ENCODE measurements at regions not wholly inside any gene's neighbourhood (a gene's known extent, or its start where the extent isn't known, plus 50 kb on each side); places are given as distances from the start of the nearest gene placed in this dataset.

- in situ Hi-C loops (cut with HindIII; ENCODE audit: low sequenced_read_pairs): no loop called here
- DNase-seq (ENCODE audit: low read depth): no peak
- TF ChIP-seq, protein P1, sequence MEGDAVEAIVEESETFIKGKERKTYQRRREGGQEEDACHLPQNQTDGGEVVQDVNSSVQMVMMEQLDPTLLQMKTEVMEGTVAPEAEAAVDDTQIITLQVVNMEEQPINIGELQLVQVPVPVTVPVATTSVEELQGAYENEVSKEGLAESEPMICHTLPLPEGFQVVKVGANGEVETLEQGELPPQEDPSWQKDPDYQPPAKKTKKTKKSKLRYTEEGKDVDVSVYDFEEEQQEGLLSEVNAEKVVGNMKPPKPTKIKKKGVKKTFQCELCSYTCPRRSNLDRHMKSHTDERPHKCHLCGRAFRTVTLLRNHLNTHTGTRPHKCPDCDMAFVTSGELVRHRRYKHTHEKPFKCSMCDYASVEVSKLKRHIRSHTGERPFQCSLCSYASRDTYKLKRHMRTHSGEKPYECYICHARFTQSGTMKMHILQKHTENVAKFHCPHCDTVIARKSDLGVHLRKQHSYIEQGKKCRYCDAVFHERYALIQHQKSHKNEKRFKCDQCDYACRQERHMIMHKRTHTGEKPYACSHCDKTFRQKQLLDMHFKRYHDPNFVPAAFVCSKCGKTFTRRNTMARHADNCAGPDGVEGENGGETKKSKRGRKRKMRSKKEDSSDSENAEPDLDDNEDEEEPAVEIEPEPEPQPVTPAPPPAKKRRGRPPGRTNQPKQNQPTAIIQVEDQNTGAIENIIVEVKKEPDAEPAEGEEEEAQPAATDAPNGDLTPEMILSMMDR (IDR thresholded peaks at IDR 0.05; ENCODE audit: low read depth, low read length, missing control alignments): no peak
- no peak overlapping the region for H3K4me3 ChIP-seq (ENCODE audit: low read depth, low read length)
Measured at GRCh38 chr1:208803011-208803811, 559.0 kb upstream of the PLXNA2 start.

GRCh38 chr1:208807446-208808127, 563.4 kb upstream of the PLXNA2 start:
- no peak for DNase-seq (ENCODE audit: low read depth)
- in situ Hi-C loops (cut with HindIII; ENCODE audit: low sequenced_read_pairs): no loop called here
- TF ChIP-seq, protein P1 (IDR thresholded peaks at IDR 0.05; ENCODE audit: low read depth, low read length, missing control alignments): no peak
- no peak overlapping the region for H3K4me3 ChIP-seq (ENCODE audit: low read depth, low read length)

DNA sequence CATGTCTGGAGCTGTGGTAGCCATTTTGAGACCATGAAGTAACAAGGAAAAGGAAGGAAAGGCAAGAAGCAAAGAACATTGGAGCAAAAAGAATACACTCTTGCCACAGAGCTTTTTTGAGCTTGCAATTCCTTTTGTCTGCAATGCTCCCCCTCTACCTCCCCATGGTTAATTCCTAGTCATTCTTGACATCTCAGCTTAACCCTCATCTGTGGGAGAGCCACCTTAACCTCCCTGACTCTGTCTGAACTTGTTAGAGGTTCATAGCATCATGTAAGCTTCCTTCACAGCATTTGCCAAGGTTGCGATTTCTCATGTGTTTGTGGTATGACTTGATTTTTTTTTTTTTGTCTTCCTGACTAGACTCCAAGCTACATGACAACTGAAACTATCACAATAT, 564.1 kb upstream of the PLXNA2 start:
- no peak overlapping the region for H3K4me3 ChIP-seq (ENCODE audit: low read depth, low read length)
- in situ Hi-C loops (cut with HindIII; ENCODE audit: low sequenced_read_pairs): no loop called here
- TF ChIP-seq, protein P1 (IDR thresholded peaks at IDR 0.05; ENCODE audit: low read depth, low read length, missing control alignments): no peak
- no peak for DNase-seq (ENCODE audit: low read depth)

GRCh38 chr1:208809876-208810275, 565.7 kb upstream of the PLXNA2 start:
- DNase-seq (ENCODE audit: low read depth): peak; percentile 37
- in situ Hi-C loops (cut with HindIII; ENCODE audit: low sequenced_read_pairs): no loop called here
- H3K4me3 ChIP-seq (ENCODE audit: low read depth, low read length): no peak overlapping the region
- TF ChIP-seq, protein P1 (IDR thresholded peaks at IDR 0.05; ENCODE audit: low read depth, low read length, missing control alignments): no peak

DNA sequence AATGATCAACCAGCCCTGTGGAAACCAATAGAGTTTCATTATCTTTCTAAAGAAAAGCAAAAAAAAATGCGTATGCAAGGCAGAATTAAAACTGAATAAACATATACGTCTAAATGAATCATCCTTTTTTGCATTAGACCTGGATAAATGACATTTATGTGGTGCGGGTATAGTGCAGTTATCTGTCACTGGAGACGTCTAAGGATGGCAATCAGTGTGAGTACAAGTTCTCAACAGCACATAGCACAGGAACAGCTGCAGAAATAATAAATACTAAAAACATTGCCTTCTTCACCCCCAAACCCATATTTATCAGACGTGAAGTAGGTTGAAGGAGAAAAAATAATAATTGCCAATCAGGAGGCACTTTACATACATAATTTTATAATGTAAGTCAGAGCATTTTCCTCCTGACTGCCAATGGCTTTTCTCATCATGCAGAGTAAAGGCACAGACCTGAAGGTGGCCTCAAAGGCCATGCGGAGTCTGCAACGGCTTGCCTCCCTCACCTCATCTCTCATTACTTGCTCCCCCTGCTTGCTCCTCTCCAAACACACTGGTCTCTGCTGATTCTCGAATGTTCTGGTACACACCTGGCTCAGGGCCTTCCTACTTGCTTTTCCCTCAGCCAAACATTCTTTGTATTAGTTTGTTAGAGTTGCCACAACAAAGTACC, 574.7 kb upstream of the PLXNA2 start:
- TF ChIP-seq, protein P1 (IDR thresholded peaks at IDR 0.05; ENCODE audit: low read depth, low read length, missing control alignments): no peak
- no peak overlapping the region for H3K4me3 ChIP-seq (ENCODE audit: low read depth, low read length)
- in situ Hi-C loops (cut with HindIII; ENCODE audit: low sequenced_read_pairs): no loop called here
- no peak for DNase-seq (ENCODE audit: low read depth)

DNA sequence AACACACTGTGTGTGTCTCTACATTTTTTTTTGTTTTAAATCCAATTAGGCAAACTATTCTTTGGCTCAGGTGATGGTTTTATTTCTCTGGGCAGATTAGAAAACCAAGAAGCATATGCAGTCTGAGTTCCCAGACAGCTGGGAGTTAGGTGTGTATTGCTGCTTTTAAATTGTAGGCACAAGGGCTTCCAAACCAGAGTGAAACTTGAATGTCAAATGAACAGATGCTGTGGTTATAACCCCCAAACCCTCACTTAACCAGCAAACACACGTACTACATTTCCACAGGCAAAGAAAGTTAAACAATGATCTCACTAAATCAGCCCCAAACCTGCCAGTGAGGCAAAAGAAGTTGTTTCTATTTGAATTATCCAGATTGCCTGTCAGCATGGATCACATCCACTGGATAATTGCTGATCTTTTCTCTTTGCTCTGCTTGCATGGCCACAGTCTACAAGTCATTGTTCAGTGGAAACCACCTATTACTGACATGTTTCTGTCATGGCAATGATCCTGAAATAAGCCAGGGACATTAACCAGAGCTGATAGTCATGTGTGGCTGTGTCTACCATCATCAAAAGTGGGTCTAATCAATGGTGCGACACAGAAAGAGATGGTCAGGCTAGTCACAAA, 576.5 kb upstream of the PLXNA2 start:
- no peak for DNase-seq (ENCODE audit: low read depth)
- TF ChIP-seq, protein P1 (IDR thresholded peaks at IDR 0.05; ENCODE audit: low read depth, low read length, missing control alignments): no peak
- in situ Hi-C loops (cut with HindIII; ENCODE audit: low sequenced_read_pairs): no loop called here
- H3K4me3 ChIP-seq (ENCODE audit: low read depth, low read length): no peak overlapping the region

Measured in astrocyte of the cerebellum (primary cell).